ENCODE measurements at regions not wholly inside any gene's neighbourhood (a gene's known extent, or its start where the extent isn't known, plus 50 kb on each side); places are given as distances from the start of the nearest gene placed in this dataset.

DNA sequence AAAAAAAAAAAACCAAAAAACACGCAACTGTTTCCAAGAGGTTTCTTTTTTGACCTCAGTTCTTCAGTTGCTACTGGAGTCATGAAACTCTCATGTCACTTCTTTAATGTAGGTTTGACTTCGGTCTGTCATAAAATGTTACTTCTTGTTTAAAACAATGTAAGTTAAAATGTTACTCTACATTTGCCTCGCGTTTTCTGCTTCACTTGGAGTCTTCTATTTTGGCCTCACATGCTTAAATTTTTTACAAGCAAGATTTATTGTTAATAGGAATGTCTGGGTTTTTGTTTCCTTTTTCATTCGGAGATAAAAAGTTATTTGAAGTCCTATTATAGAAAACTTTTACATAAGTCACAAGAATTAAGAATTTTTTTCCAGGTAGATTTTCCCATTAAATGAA, 880.2 kb downstream of the LTN1 start:
- ChIA-PET CTCF (no interaction called here), POLR2A (no interaction called here)
- no peak for TF ChIP-seq CTCF (IDR thresholded peaks at IDR 0.05; ENCODE audit: control extremely low read depth, extremely low read depth, low read depth, missing control alignments)
- DNase-seq (ENCODE audit: extremely low spot score), result no peak

GRCh38 chr21:28111151-28111619, 881.5 kb downstream of the LTN1 start:
- ChIA-PET POLR2A (no interaction called here), CTCF (interaction anchor here (1.4 kb wide), 1 partner anchor 16 kb away, joined by 4 read pairs; no protein-coding TSS in a partner anchor)
- TF ChIP-seq CTCF (IDR thresholded peaks at IDR 0.05; ENCODE audit: control extremely low read depth, extremely low read depth, low read depth, missing control alignments), result no peak
- DNase-seq (ENCODE audit: extremely low spot score), result no peak

GRCh38 chr21:28110716-28111115, 882.0 kb downstream of the LTN1 start:
- CTCF ChIA-PET, result interaction anchor here (1.4 kb wide), 1 partner anchor 15 kb away, joined by 4 read pairs; no protein-coding TSS in a partner anchor
- TF ChIP-seq CTCF (IDR thresholded peaks at IDR 0.05; ENCODE audit: control extremely low read depth, extremely low read depth, low read depth, missing control alignments), result no peak
- no peak for DNase-seq (ENCODE audit: extremely low spot score)
- POLR2A ChIA-PET, result no interaction called here

GRCh38 chr21:28110074-28110473, 882.6 kb downstream of the LTN1 start:
- ChIA-PET POLR2A (no interaction called here), CTCF (interaction anchor here (1.4 kb wide), 1 partner anchor 15 kb away, joined by 4 read pairs; no protein-coding TSS in a partner anchor)
- TF ChIP-seq CTCF (IDR thresholded peaks at IDR 0.05; ENCODE audit: control extremely low read depth, extremely low read depth, low read depth, missing control alignments), result no peak
- no peak for DNase-seq (ENCODE audit: extremely low spot score)

DNA sequence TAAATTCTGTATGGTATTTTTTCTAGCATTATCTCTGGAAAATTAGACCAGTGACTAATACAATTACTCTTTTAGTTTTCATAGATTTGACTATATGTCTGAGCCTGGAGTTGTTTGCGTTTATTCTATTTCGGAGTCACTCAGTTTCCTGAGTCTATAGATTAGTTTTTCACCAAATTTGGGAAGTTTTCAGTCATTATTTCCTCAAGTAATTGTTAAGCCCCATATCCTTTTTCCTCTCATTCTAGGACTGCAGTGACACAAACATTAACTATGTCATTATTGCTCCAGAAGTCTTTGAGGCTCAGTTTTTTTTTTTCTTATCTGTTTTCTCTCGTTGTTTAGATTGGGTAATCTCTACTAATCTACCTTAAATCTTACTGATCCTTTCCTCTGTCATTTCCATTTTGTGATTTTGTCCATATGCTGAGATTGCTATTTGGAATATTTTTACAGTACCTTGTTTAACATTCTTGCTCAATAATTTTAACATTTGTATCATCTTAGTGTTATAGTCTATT, 886.2 kb downstream of the LTN1 start:
- DNase-seq (ENCODE audit: extremely low spot score), result no peak
- CTCF ChIA-PET, result no interaction called here
- TF ChIP-seq CTCF (IDR thresholded peaks at IDR 0.05; ENCODE audit: control extremely low read depth, extremely low read depth, low read depth, missing control alignments), result no peak
- POLR2A ChIA-PET, result no interaction called here

- no peak for DNase-seq (ENCODE audit: extremely low spot score)
- ChIA-PET CTCF (no interaction called here), POLR2A (no interaction called here)
- TF ChIP-seq CTCF (IDR thresholded peaks at IDR 0.05; ENCODE audit: control extremely low read depth, extremely low read depth, low read depth, missing control alignments), result no peak
Measured at GRCh38 chr21:28104346-28104745, 888.3 kb downstream of the LTN1 start.
